ENCODE measurements at regions not wholly inside any gene's neighbourhood (a gene's known extent, or its start where the extent isn't known, plus 50 kb on each side); places are given as distances from the start of the nearest gene placed in this dataset.

DNA sequence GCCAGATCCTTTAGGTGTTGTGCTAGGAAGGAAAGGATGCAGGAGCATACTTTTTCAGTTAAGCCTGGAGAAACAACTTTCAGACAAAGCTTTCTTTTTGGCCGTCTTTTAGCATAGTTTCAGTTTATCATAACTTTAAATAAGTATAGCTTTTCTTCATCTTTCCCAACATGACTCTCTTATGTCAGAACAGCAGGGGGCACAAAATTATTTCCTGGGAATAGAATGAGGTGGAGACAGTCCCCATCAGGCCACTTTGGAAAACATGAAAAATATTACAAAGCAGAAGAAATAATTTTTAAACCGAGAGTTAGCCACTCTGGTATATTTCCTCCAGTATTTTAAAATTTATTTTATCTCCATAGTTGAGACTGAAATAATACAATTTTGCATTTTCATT, 387.6 kb downstream of the HAPSTR1 start:
- no peak for TF ChIP-seq CTCF (conservative IDR thresholded peaks at IDR 0.05; ENCODE audit: low read depth, low read length)
- TF ChIP-seq EZH2 (IDR thresholded peaks at IDR 0.05; ENCODE audit: borderline replicate concordance, low read depth, low read length, poor library complexity, severe bottlenecking) = no peak
- ChIA-PET CTCF (no interaction called here), POLR2A (ENCODE audit: low non-redundant PET) (interaction anchor here (0.8 kb wide), 1 partner anchor 157 kb away, joined by 28 read pairs; no protein-coding TSS in a partner anchor)
- H3K9me3 ChIP-seq (ENCODE audit: low read depth, low read length, poor library complexity, severe bottlenecking) = no peaks in the 10 kb centered on the region
- peak; percentile 27 for DNase-seq (ENCODE audit: low spot score)
- no peaks in the 10 kb centered on the region for H3K4me1 ChIP-seq (ENCODE audit: insufficient read depth, low read length, poor library complexity, severe bottlenecking)
- no peak overlapping the region for H3K27ac ChIP-seq (ENCODE audit: low read depth, low read length, poor library complexity, severe bottlenecking)
- BruUV-seq (replicated peaks) = no TSS peak
- H3K36me3 ChIP-seq (ENCODE audit: insufficient read depth, low read length, poor library complexity, severe bottlenecking) = no peaks in the 10 kb centered on the region
- no peak overlapping the region for H3K4me3 ChIP-seq (ENCODE audit: low read depth, low read length, poor library complexity, severe bottlenecking)
- intact Hi-C loops (cut with micrococcal nuclease; ENCODE audit: unreplicated experiment) = no loop called here
- no peaks in the 10 kb centered on the region for H3K27me3 ChIP-seq (replicated peaks; ENCODE audit: insufficient read depth, low read depth, low read length, poor library complexity)

DNA sequence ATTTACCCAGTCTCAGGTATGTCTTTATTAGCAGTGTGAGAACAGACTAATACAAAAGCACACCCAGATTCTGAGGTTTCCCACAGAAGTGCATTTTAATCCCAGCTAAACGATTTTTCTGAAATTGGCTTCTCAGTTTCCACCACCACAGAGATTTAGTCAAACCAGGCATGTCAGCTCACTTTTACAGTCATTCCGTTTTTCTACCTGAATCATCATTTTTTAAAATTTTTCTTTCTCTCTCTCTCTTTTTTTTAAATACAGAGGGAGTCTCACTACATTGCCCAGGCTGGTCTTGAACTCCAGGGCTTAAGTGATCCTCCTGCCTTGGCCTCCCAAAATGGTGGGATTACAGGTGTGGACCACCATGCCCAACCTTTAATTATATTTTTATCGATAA, 389.1 kb downstream of the HAPSTR1 start:
- Histone ChIP-seq H3K9me3 (ENCODE audit: low read depth, low read length, poor library complexity, severe bottlenecking) (no peaks in the 10 kb centered on the region), H3K4me3 (ENCODE audit: low read depth, low read length, poor library complexity, severe bottlenecking) (no peak overlapping the region), H3K27ac (ENCODE audit: low read depth, low read length, poor library complexity, severe bottlenecking) (no peak overlapping the region), H3K36me3 (ENCODE audit: insufficient read depth, low read length, poor library complexity, severe bottlenecking) (no peaks in the 10 kb centered on the region), H3K27me3 (replicated peaks; ENCODE audit: insufficient read depth, low read depth, low read length, poor library complexity) (no peaks in the 10 kb centered on the region), H3K4me1 (ENCODE audit: insufficient read depth, low read length, poor library complexity, severe bottlenecking) (no peaks in the 10 kb centered on the region)
- CTCF ChIA-PET = no interaction called here
- no peak for DNase-seq (ENCODE audit: low spot score)
- intact Hi-C loops (cut with micrococcal nuclease; ENCODE audit: unreplicated experiment) = no loop called here
- no TSS peak for BruUV-seq (replicated peaks)
- no peak for TF ChIP-seq EZH2 (IDR thresholded peaks at IDR 0.05; ENCODE audit: borderline replicate concordance, low read depth, low read length, poor library complexity, severe bottlenecking)
- no peak for TF ChIP-seq CTCF (conservative IDR thresholded peaks at IDR 0.05; ENCODE audit: low read depth, low read length)
- POLR2A ChIA-PET (ENCODE audit: low non-redundant PET) = no interaction called here

- intact Hi-C loops (cut with micrococcal nuclease; ENCODE audit: unreplicated experiment) = no loop called here
- ChIA-PET POLR2A (ENCODE audit: low non-redundant PET) (no interaction called here), CTCF (no interaction called here)
- no peaks in the 10 kb centered on the region for H3K36me3 ChIP-seq (ENCODE audit: insufficient read depth, low read length, poor library complexity, severe bottlenecking)
- no TSS peak for BruUV-seq (replicated peaks)
- TF ChIP-seq CTCF (conservative IDR thresholded peaks at IDR 0.05; ENCODE audit: low read depth, low read length) = no peak
- TF ChIP-seq EZH2 (IDR thresholded peaks at IDR 0.05; ENCODE audit: borderline replicate concordance, low read depth, low read length, poor library complexity, severe bottlenecking) = no peak
- no peak overlapping the region for H3K4me3 ChIP-seq (ENCODE audit: low read depth, low read length, poor library complexity, severe bottlenecking)
- H3K9me3 ChIP-seq (ENCODE audit: low read depth, low read length, poor library complexity, severe bottlenecking) = no peaks in the 10 kb centered on the region
- H3K27me3 ChIP-seq (replicated peaks; ENCODE audit: insufficient read depth, low read depth, low read length, poor library complexity) = no peaks in the 10 kb centered on the region
- no peak for DNase-seq (ENCODE audit: low spot score)
- no peaks in the 10 kb centered on the region for H3K4me1 ChIP-seq (ENCODE audit: insufficient read depth, low read length, poor library complexity, severe bottlenecking)
- H3K27ac ChIP-seq (ENCODE audit: low read depth, low read length, poor library complexity, severe bottlenecking) = no peak overlapping the region
Measured at GRCh38 chr16:9481747-9482730, 390.6 kb downstream of the HAPSTR1 start.
